Activated T-cell treated with anti-CD3 and anti-CD28 coated beads for 1 hour (primary cell): ENCODE measurements at regions not wholly inside any gene's neighbourhood (a gene's known extent, or its start where the extent isn't known, plus 50 kb on each side); places are given as distances from the start of the nearest gene placed in this dataset.

Experiments
- DNase-seq: peaks from one replicate; pipeline ENCODE4 v3.0.0-alpha.2; 2020; ENCODE audit warnings: low read depth

- DNase-seq: no peak
These were observed 565.8 kb upstream of the MGMT start for GRCh38 chr10:128901236-128901635.

DNA sequence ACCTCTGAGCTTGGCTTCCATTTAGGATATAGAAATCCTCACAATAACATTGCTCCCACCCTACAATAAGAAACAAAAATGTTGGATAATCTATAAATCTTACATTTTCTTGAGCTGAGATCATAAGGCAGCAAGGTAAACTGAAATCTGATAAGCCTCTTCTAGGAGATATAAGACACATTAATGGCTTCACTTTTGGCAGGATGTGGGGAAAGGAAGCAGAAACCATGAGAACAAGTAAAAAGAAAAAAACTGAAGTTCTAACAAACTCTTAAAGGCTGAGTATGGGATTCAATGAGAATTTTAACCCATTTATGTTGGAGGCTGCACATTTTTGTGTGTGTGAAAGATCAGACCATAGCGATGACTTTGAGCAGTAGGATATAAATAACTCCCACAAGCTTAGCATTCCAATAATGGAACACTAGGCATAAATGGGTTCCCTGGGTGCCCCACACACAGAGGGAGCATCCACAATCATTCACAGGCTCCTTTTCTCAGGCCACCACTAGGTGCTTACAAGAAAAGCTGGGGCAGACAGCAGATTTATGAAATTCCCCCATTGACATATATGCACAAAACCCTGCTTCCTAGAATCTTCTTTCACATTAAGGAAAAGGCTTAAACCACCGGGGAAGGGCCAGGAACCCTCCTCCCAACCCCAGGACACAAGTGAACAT is 564.9 kb upstream of the MGMT start:
- DNase-seq: no peak

DNA sequence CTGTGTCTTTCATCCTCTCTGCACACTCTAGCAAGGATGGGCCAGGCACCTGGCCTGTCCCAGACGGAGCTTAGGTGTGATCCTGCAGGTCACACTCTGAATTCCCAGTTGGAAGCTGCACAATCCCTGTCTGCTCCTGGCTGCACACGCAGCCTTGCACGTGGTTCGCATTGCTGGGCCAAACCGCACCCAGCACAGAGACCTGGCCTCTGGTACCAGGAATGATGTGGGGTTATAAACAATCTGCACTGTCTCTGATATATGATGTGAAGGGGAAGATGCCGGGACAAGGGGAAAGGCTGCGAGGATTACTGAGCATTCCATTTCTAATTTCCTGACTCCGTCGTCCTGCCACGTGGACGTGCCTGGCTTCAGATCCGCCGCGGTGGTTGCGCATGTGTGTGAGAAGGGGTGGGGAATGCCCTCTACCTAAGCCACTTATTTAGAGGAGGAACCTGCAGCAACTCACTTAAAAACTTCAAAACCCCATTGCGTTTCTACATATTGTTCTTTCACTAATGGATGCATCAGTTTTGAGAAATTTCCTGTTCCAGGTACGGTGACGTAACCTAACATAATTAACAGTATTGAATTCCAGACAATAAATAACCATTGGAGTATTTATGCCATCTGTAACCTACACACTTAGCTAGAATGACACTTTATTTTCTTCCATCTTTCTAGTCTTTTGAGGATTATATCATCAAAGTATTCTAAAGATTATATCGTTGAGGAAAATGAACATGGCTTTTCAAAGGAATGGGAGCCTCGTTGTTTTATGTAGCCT is 559.7 kb upstream of the MGMT start:
- DNase-seq: no peak

DNA sequence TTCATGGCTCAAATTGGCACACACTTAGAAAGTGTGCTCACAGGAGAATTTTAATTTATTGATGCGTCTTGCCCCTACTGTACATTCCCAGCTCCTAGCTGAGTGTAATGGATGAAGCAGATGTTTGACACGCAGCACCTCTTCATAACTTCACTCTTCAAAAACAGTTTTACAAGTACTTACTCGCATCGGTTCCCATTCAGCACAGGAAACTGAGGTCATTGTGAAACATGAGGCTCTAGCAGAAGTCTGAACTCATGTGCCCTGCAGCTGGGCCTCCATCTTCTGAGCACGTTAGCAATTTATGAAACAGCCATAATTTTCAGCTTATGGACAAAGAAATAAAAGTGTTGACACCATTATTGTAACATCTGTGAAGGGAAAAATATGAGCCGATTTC is 558.9 kb upstream of the MGMT start:
- no peak for DNase-seq

DNA sequence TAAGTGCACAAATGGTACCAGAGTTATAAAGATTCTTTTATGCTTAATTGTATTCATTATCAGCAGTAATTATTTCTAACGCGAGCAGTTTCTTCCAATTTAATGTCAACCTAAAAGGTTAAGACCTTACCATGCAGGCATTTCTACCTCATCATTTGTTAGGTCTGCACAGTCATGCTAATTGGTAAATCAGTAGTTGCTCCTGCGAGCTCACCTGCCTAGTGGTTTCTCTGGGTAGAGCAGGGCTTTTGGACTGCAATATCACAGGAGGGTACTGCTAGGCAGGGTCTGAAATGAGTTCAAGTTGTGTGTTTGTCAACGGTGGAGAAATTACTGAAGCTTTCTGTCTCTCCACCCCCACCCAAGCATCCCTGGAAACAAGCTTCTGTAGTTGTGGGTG is 558.5 kb upstream of the MGMT start:
- DNase-seq: no peak

GRCh38 chr10:128912568-128913311 is 554.3 kb upstream of the MGMT start:
- no peak for DNase-seq

DNA sequence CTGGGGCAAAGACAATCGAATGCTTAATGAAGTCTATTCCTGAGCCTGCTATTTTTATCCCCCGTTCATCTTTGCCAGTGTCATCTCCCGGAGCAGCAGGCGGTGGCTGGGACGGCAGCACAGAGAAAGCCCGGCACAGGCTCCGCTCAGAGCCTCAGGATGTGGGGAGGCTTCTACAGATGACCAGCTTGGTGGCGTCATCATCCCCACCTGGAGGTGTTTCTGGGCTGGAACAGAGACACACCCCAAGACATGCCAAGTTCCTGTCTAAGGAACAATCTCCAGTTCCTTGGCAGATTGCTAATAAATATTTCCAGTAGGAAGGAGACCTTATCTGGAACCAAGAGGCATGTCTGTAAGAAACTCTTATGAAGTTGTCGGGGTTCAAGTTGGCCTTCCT is 552.4 kb upstream of the MGMT start:
- DNase-seq: no peak

- DNase-seq: no peak
These were observed 551.4 kb upstream of the MGMT start for GRCh38 chr10:128915630-128916029.

DNA sequence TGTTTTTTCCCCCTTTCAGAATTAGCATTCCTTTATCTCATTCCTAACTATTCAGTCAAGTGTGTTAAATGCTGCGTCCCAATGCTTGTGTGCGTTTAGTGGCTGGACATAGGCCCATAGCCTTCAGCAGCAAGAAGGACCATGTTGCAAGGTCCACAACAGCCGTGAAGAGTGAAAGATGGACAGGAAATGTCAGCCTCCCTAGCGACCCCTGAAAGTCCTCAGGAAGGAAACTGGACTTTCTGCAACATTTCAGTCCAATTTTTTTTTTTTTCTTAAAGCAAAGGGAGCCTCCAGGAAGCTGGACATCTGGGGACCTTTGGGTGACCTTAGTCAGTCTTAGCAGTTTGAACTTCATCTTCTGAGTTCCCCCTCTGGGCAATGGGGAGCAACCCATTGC is 550.7 kb upstream of the MGMT start:
- DNase-seq: no peak

DNA sequence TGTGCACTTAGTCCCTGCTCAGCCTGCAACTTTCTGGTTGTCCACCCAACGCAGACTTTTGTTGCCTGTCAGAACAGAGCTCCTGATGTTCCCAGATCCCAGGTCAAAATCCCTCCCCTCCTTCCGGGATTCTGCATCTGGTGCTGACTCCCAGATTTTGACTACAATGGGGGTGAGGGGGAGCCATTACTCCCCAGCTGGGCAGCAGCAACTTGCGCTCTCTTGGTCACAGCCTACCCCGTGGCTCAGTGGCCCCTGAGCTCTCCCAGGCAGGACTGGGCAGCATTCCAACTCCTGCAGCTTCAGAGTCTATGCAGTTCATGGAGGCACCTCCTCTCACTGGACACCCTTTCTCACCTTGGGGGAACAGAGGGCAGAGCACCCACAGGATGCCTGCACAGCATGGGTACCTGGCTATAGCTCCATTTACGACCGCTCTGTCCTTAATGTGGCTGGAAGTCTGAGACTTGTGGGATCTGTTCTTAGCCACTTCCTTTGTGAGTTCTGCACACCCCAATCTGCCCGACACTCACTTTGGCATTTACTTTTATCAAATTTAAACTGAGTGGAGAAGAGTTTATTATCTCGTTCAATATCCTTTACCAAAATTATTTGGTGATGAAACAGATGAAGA is 545.5 kb upstream of the MGMT start:
- no peak for DNase-seq

GRCh38 chr10:128922172-128922571 is 544.9 kb upstream of the MGMT start:
- no peak for DNase-seq

DNA sequence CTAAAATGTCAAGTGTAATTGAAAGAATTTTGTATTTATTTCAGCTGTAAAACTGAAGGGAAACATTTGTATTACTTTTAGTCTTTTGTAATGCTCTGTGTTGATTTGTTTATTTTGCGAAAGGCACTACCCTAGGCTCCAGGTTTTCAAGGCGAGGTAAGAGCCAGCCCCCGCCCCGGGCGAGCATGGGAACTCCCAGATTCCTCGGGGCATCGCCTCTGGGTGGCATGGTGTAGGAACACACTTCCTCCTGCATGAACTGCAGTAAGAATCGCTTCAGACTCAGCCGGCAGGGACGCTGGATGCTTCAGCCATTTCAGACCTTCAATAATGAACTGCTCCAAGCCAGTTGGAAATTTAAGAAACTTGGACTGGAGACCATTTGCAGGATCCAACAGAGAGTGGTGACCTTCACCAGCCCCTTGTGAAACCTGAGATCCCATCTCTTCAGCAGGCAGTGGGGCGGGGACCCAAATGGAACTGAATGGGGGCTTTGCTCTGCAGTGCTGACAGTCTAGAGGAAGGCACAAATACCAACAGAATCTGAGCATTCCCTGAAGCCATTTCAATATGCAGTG is 544.3 kb upstream of the MGMT start:
- DNase-seq: no peak

DNA sequence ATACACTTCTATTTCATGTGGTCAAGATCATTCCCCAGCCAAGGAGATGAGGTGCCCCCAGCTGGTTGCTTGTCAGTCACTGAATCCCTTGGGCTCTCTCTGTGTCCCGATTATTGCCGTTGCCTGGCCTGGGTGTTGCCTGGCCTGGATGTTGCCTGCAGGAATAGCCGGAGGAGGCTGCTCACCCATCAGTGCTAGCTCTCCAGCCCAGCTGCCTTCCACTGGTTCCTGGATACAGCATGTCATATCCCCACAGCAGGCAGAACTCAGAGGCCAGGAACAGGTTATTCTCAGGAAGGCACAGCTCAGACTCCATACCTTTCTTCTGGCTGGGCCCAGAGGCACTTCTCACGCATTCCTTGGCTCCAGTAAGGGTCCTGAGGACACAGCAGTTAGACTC is 542.1 kb upstream of the MGMT start:
- DNase-seq: no peak

- no peak for DNase-seq
These were observed 540.3 kb upstream of the MGMT start for GRCh38 chr10:128926711-128927110.

GRCh38 chr10:128927497-128928161 is 539.4 kb upstream of the MGMT start:
- DNase-seq: no peak

- DNase-seq: no peak
These were observed 538.7 kb upstream of the MGMT start for GRCh38 chr10:128928231-128928836.

GRCh38 chr10:128929131-128929530 is 537.9 kb upstream of the MGMT start:
- DNase-seq: no peak

GRCh38 chr10:128929767-128930166 is 537.3 kb upstream of the MGMT start:
- DNase-seq: no peak

DNA sequence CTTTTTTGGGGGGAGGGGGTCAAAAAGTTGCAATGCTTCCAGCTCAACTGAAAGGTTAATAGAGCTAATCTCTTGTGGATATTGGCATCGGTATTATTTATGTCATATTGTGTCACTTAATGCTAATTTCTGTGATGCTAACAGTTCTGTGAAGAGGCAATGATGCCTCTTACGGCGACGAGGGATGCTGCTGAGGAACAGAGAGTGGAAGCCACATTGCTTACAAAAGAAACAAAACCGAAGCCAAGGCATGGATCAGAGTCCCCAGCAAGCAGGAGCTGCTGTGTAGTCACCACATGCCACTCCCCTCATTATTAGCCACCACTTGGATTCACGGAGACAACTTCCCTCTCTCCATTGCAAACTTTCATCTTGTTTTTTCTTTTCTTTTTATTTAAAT is 536.5 kb upstream of the MGMT start:
- DNase-seq: no peak

DNA sequence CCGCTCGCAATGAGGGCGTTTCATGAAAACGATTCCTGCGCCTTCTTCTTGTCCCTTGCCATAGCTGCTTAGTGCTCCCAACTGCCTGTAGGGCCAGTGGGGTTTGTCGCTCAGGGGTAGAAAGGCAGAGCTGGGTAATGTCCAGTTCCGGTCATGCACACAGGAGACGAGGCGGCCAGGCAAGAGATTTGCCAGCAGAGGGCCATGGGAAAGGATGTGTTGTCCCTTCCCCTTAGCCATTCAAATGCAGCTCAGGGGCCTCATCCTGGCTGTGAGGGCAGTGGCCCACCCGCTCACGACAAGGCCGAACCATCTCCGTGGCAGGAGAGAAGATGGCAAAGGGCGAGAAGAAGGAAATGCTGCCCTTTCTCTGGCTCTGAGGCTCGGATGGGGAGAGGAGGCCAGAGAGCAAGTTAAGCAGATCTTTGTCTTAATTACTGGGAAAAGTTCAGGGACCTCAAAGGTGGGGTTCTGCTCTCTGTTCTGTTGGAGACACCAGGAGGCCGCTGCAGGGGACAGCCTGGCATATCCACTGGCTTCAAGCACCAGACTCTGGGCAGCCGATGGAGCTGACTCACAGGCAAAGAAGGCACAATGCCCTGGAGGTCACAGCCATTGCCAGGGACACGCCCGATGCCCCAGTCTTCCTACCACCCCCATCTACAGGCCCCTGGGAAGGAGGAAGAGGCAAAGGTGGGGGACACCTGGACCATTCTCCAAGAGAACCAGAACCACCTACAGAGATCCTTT is 534.8 kb upstream of the MGMT start:
- DNase-seq: no peak

DNA sequence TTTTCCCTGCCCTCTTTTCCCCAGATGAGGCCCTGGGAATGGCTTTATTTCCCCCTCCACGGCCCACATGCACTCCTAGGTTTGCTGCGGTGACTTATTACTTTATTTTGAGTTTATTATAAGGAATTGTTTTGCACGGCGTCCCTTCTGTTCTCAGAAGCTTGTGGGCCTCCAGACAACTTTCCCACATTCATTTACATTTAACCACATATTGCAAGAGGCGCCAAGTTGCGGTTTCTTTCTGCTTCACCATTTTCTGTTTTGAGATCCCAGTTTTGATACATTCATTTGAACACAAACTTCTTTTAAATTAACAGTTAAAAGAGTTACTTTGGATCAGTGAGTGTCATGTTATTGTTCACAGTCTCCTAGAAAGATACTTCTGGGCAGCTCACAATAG is 532.5 kb upstream of the MGMT start:
- no peak for DNase-seq
